GM12801 (cell line): ENCODE measurements at regions not wholly inside any gene's neighbourhood (a gene's known extent, or its start where the extent isn't known, plus 50 kb on each side); places are given as distances from the start of the nearest gene placed in this dataset.

Experiments used
- TF ChIP-seq, protein P1 (sequence below): IDR thresholded peaks from one replicate; pipeline ENCODE4 v1.5.1; 2011; ENCODE audit warnings: control low read depth; ENCODE audit not compliant: insufficient read length; ENCODE audit errors: extremely low read depth

- TF ChIP-seq, protein P1, sequence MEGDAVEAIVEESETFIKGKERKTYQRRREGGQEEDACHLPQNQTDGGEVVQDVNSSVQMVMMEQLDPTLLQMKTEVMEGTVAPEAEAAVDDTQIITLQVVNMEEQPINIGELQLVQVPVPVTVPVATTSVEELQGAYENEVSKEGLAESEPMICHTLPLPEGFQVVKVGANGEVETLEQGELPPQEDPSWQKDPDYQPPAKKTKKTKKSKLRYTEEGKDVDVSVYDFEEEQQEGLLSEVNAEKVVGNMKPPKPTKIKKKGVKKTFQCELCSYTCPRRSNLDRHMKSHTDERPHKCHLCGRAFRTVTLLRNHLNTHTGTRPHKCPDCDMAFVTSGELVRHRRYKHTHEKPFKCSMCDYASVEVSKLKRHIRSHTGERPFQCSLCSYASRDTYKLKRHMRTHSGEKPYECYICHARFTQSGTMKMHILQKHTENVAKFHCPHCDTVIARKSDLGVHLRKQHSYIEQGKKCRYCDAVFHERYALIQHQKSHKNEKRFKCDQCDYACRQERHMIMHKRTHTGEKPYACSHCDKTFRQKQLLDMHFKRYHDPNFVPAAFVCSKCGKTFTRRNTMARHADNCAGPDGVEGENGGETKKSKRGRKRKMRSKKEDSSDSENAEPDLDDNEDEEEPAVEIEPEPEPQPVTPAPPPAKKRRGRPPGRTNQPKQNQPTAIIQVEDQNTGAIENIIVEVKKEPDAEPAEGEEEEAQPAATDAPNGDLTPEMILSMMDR: no peak
Measured at GRCh38 chr20:57919049-57919448, 209.2 kb upstream of the PMEPA1 start.

DNA sequence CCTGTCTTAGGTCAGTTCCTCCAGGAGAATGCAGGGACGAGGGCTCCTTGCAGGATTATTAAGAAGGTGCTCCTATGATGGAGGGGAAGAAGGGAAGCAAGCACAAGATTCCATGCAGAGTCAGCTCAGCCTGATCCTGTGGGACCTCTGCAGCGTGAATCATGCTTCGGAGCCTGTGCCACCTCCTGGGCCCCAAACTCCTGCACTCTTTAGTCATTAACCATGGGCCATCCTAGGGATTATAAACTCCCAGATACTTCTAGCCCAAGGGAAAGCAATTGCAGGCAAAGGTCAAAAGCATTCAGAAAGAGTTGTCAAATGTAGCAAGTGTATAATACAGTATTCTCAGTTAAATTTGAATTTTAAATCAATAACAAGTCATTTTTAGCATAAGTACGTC, 208.7 kb upstream of the PMEPA1 start:
- TF ChIP-seq, protein P1: no peak

GRCh38 chr20:57914205-57914604, 204.4 kb upstream of the PMEPA1 start:
- TF ChIP-seq, protein P1: no peak

DNA sequence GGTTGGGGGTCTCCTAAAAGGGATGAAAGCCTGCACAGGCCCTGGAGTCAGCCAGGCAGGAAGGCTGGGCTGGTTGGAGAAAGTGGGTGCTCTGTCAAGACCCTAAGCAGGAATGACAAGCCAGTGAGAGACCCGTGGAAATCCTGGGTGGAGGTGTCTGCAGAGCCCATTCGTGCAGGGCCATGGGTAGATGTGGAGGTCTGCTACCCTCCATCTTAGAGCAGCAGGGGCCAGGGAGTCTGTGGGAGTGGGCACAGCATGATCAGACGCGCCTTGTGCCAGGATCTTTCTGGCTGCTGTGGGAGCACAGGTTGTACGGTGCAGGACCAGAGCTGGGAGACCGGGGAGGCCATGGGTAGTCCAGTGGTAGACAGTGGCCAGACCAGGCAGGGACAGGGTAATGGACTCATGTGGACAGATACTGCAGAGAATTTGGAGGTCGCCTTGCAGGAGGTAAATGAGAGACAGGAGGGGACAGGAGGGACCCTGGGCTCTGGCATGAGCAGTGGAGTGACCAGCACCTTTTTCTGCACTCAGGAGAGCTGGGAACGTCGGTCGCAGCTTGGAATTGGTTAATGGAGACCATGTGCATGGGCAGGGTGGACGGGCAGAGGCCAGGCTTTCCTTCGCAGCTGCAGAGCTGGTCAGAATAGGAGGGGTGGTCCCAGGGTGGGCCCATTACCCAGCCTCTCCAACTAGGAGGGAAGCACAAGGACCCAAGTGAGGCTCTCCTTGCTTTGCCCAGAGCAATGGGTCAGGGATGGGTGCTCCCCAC, 203.5 kb upstream of the PMEPA1 start:
- TF ChIP-seq, protein P1: no peak

DNA sequence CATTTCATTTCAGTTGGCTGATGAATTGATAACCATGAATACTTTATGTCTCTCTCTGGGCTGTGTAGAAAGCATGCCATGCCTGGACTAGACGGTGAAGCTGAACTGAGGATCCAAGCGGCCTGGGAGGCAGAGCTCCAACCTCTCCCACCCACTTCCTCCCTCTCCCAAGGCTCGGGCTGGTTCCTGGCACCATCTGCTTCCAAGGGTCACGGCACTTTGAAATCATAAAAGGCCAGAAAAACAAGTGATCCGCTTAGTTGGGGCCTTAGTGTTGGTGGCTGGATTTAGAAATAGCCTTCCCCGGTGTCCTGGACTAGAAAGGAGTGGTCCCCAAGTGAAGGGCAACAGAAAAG, 202.4 kb upstream of the PMEPA1 start:
- TF ChIP-seq, protein P1: no peak

GRCh38 chr20:57911512-57912226, 201.9 kb upstream of the PMEPA1 start:
- TF ChIP-seq, protein P1: no peak

- TF ChIP-seq, protein P1: no peak
Measured at GRCh38 chr20:57910716-57911115, 200.9 kb upstream of the PMEPA1 start.
